DMS 273 treated with DMSO at 0.1 percent for 48 hours (cell line): ENCODE measurements at regions not wholly inside any gene's neighbourhood (a gene's known extent, or its start where the extent isn't known, plus 50 kb on each side); places are given as distances from the start of the nearest gene placed in this dataset.
"Not testable (repeated sequence)": the region's sequence is repeated elsewhere in the genome, so short reads cannot be mapped to it uniquely, and the experiment has no call there.

Experiments used
- DNase-seq: peaks from one replicate; lab custom pipeline; 2025; lab: John Stamatoyannopoulos, UW

DNA sequence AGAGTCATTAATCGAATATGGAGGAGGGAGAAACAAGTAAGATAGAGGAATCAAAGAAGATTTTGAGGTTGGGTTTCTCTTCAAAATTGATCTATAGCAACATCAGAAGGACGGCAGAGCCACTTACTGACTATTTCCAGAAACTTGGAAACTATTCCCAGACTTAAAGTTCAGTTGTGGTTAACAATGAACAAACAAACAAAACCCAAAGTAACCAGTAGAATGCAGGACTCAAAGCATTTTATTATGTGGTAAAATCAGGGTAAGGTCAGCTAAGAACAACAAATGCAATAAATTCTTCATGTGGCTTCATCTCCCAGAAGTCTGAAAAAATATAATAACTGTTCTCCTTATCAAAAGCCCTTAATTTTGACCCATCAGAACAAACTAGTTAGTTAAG lies 54.9 kb upstream of the OSMR start:
- DNase-seq, result no peak

GRCh38 chr5:38793099-38793498 lies 52.7 kb upstream of the OSMR start:
- DNase-seq, result no peak

DNA sequence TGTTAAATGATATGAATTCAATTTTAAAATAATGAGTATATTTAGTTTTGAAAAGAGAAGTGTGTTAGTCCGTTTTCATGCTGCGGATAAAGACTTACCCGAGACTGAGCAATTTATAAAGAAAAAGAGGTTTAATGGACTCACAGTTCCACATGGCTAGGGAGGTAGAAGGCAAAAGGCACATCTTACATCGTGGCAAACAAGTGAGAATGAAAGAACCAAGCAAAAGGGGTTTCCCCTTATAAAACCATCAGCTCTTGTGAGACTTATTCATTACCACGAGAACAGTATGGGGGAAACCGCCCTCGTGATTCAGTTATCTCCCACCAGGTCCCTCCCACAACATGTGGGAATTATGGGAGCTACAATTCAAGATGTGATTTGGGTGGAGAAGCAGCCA lies 51.8 kb upstream of the OSMR start:
- not testable (repeated sequence) for DNase-seq

DNA sequence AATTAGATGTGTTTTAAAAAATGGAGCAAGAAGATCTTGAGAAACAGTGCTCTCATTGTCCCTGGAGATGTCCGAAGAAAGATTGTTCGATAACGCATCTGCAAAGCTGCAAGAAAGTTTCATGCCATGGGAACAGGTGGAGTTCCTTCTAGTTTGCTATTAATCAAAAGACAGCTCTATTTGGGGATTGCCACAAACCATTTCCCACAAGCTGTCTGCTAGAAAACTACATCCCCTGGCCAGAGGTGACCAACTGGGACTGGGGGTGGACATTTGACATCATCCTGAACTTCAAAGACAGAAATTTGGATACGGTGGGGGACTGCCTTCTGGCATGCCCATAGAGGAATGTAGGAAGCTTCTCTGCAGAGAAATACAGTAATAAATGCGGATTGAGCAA lies 50.8 kb upstream of the OSMR start:
- DNase-seq, result no peak

- DNase-seq, result no peak
Measured at GRCh38 chr5:38795986-38796741, 49.6 kb upstream of the OSMR start.
